NCI-H2196 (cell line): ENCODE measurements at regions not wholly inside any gene's neighbourhood (a gene's known extent, or its start where the extent isn't known, plus 50 kb on each side); places are given as distances from the start of the nearest gene placed in this dataset.

Source experiments
- DNase-seq: peaks from one replicate; lab custom pipeline; 2025; ENCODE audit not compliant: unreplicated experiment; lab: John Stamatoyannopoulos, UW

- no peak for DNase-seq
Observed at GRCh38 chr6:95489185-95489863, 88.0 kb upstream of the MANEA start.

DNA sequence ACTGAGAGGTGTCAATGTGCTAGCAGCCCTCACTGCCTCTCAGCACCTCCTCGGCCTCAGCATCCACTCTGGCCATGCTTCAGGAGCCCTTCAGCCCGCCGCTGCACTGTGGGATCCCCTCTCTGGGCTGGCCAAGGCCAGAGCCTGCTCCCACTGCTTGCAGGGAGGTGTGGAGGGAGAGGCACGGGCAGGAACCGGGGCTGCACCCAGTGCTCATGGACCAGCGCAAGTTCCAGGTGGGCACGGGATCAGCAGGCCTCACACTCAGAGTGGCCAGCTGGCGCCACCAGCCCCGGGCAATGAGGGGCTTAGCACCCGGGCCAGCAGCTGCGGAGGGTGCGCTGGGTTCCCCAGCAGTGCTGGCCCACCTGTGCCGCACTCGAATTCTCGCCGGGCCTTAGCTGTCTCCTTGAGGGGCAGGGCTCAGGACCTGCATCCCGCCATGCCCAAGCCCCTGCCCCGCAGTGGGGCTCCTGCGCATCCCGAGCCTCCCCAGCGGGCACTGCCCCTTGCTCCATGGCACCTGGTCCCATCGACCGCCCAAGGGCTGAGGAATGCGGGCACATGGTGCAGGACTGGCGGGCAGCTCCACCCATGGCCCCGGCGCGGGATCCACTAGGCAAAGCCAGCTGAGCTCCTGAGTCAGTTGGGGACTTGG lies 80.4 kb upstream of the MANEA start:
- no peak for DNase-seq

DNA sequence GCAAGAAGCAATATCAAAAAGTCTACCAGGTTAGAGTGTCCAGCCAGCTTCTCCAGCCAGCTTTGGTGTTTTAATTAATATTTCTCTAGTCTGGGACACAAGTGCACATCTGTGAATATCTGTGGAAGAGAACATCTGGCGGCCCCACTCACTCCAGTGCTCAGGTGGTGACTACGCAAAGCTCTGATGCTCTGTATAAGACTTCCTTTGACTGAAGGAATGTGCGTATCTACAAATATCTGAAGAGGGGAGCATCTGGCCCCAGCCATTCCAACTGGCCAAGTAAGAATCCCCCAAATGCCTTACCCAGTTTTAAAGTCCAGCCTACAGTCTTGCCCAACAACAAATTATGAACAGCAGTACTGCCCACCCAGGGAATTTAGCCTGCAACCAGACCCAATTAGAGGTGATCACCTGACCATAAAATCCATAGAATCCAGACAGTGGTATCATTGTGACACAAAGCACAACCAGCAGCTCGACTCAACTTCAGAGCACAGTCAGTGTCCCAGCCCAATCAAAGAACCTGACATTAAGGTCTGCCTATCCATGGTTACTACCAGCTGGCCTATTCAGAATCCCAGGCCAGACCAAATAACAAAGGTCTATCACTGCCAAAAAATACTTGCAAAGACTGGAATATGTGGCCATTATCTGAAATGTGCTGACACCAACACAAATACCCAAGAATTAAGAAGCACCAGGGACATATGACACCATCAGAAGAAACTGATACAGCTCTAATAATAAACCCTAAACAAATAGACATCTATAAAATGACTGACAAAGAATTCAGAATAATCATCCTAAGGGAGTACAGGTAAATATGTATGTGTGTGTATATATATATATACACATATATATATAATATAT lies 76.1 kb upstream of the MANEA start:
- no peak for DNase-seq

DNA sequence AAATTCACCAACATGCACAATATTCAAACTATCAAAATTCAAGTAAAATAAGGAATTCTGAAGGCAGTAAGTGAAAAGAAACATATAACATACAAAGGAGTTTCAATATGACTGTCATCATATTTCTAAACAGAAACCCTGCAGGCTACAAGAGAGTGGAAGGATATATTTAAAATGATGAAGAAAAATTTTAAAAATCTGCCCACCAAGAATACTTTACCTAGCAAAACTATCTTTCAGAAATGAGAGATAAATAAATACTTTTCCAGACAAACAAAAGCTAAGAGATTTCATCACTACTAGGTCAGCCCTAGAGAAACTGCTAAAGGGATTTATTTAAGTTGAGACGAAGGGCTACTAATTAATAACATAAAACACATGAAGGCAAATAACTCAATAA lies 73.8 kb upstream of the MANEA start:
- DNase-seq = no peak

GRCh38 chr6:95511404-95511803 lies 65.9 kb upstream of the MANEA start:
- DNase-seq = no peak

- no peak for DNase-seq
Observed at GRCh38 chr6:95515975-95516374, 61.4 kb upstream of the MANEA start.

DNA sequence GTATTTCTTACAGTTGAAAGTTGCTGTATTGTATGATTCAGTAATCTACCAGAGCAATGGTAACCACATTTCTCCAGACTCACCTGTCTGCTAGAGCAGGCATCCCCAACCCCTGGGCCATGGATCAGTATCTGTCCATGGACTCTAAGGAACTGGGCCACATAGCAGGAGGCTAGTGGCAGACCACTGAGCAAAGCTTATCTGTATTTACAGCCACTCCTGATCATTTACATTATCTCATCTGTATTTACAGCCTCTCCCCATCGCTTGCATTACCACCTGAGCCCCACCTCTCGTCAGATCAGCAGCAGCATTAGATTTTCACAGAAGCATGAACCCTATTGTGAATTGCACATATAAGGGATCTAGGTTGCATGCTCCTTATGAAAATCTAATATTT lies 60.3 kb upstream of the MANEA start:
- DNase-seq = no peak

GRCh38 chr6:95517568-95517967 lies 59.8 kb upstream of the MANEA start:
- DNase-seq = no peak

DNA sequence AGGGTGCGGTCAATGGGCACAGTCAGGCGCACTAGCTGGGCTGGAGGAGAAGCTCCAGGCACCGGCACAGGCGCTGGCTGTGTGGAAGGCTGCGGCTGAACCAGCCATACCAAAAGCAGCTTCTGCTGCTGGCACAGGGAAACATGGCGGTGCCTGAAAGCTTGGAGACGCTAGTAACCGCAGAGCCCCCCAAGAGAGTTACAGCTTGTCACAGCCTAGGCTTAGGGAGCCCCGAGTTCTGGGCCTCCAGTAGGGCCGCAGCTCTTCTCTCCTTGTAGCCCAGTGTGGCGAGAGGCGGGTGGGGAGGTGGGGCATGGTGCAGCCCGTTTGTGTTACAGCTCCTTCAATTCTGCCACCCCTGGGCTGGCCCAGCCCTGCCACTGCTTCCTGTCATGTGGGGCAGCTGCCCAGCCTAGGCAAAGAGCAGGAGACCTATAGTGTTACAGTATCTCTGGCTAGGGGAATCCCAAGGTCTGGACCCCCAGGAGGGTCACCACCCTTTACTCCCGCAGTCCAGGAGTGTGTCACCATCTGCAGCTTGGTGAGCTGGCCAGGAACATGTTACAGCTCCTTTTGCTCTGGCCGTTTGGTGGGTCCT lies 58.6 kb upstream of the MANEA start:
- DNase-seq = no peak

- DNase-seq = no peak
Observed at GRCh38 chr6:95519228-95520037, 57.9 kb upstream of the MANEA start.

- DNase-seq = no peak
Observed at GRCh38 chr6:95521181-95521580, 56.2 kb upstream of the MANEA start.
